Astrocyte of the spinal cord (primary cell): ENCODE measurements at regions not wholly inside any gene's neighbourhood (a gene's known extent, or its start where the extent isn't known, plus 50 kb on each side); places are given as distances from the start of the nearest gene placed in this dataset.
"Not testable (repeated sequence)": the region's sequence is repeated elsewhere in the genome, so short reads cannot be mapped to it uniquely, and the experiment has no call there.

Source experiments
- DNase-seq: peaks from one replicate; pipeline ENCODE4 v3.0.0; 2011; ENCODE audit warnings: low read depth, low spot score
- H3K4me3 ChIP-seq: 2 replicates; pipeline ENCODE4 v1.5.1; 2011; ENCODE audit warnings: low read depth, mild to moderate bottlenecking, low read length, moderate library complexity
- CTCF ChIP-seq: IDR thresholded peaks from 2 replicates; pipeline ENCODE4 v1.5.1; 2012; ENCODE audit warnings: low read depth, mild to moderate bottlenecking, low read length, inconsistent platforms
- in situ Hi-C: cut with HindIII; loops from 2 replicates; pipeline ENCODE4 v1.10.0; 2017; ENCODE audit warnings: low sequenced_read_pairs

GRCh38 chr22:27605390-27605789 lies 196.2 kb downstream of the MN1 start:
- no peak for TF ChIP-seq CTCF
- H3K4me3 ChIP-seq = no peak overlapping the region
- DNase-seq = no peak
- in situ Hi-C loops = no loop called here

- not testable (repeated sequence) for DNase-seq
These were observed 193.8 kb downstream of the MN1 start for GRCh38 chr22:27607750-27608149.

GRCh38 chr22:27609451-27609888 lies 192.1 kb downstream of the MN1 start:
- no peak for TF ChIP-seq CTCF
- H3K4me3 ChIP-seq = no peak overlapping the region
- in situ Hi-C loops = no loop called here
- no peak for DNase-seq

More at GRCh38 chr22:27607750-27608149, 193.8 kb downstream of the MN1 start:
- H3K4me3 ChIP-seq, in situ Hi-C loops: not testable (repeated sequence)

- DNase-seq, in situ Hi-C loops, H3K4me3 ChIP-seq: not testable (repeated sequence)
These were observed 191.4 kb downstream of the MN1 start for GRCh38 chr22:27610164-27610563.

- in situ Hi-C loops = no loop called here
- no peak overlapping the region for H3K4me3 ChIP-seq
- TF ChIP-seq CTCF = no peak
- DNase-seq = no peak
These were observed 190.4 kb downstream of the MN1 start for GRCh38 chr22:27610863-27611786.

GRCh38 chr22:27612115-27612514 lies 189.4 kb downstream of the MN1 start:
- in situ Hi-C loops = no loop called here
- no peak overlapping the region for H3K4me3 ChIP-seq
- DNase-seq = no peak
- TF ChIP-seq CTCF = no peak

GRCh38 chr22:27613099-27614005 lies 188.2 kb downstream of the MN1 start:
- H3K4me3 ChIP-seq = no peak overlapping the region
- DNase-seq = no peak
- in situ Hi-C loops = no loop called here
- no peak for TF ChIP-seq CTCF
